ENCODE measurements at regions not wholly inside any gene's neighbourhood (a gene's known extent, or its start where the extent isn't known, plus 50 kb on each side); places are given as distances from the start of the nearest gene placed in this dataset.

DNA sequence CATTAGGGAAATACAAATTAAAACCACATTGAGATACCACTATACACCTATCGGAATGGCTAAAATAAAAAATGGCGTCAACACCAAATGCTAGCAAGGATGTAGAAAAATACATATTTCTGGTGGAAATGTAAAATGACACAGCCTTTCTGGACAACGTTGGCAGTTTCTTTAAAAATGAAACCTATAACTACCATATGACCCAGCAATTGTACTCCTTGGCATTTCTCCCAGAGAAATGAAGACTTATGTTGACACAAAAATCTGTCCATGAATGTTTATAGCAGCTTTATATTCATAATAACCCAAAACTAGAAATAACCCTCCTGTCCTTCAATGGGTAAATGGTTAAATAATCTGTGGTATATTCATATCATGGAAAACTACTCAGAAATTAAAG, 188.7 kb upstream of the RAD23B start:
- Histone ChIP-seq H3K4me2 (ENCODE audit: low read length) (no peak overlapping the region), H3K36me3 (ENCODE audit: insufficient read depth, low read length) (no peaks in the 10 kb centered on the region), H3K9ac (ENCODE audit: low read depth, low read length) (no peak overlapping the region), H3K4me3 (ENCODE audit: low read length) (no peak overlapping the region), H3K4me1 (ENCODE audit: control insufficient read depth, insufficient read depth, low read length) (no peaks in the 10 kb centered on the region), H3K9me3 (replicated peaks; ENCODE audit: low read length) (no peaks in the 10 kb centered on the region), H3K27me3 (ENCODE audit: control insufficient read depth, insufficient read depth, low read length) (no peaks in the 10 kb centered on the region)

DNA sequence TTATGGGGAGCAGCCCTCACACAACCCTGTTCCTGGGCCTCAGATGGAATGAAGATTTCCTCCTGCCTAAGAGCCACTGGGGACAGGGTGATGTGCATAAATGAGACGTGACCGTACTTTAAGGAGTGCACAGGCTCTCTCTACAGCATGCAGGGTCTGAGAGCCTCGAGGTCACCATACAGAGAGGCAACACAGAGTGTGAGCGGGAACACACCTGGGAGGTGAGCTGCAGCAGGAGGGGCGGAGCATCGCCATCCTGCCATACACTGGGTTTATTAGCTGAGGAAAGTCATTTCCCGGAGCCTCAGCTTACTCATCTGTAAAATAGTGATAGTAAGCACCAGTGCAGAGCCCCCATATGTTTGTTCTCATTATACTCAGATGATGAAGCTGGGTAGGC, 182.5 kb upstream of the RAD23B start:
- H3K9me3 ChIP-seq (replicated peaks; ENCODE audit: low read length) = no peaks in the 10 kb centered on the region
- H3K4me2 ChIP-seq (ENCODE audit: low read length) = no peak overlapping the region
- H3K9ac ChIP-seq (ENCODE audit: low read depth, low read length) = no peak overlapping the region
- H3K4me3 ChIP-seq (ENCODE audit: low read length) = no peak overlapping the region
- H3K4me1 ChIP-seq (ENCODE audit: control insufficient read depth, insufficient read depth, low read length) = no peaks in the 10 kb centered on the region
- H3K27me3 ChIP-seq (ENCODE audit: control insufficient read depth, insufficient read depth, low read length) = peaks cover 7% of the 10 kb centered on the region
- no peaks in the 10 kb centered on the region for H3K36me3 ChIP-seq (ENCODE audit: insufficient read depth, low read length)

DNA sequence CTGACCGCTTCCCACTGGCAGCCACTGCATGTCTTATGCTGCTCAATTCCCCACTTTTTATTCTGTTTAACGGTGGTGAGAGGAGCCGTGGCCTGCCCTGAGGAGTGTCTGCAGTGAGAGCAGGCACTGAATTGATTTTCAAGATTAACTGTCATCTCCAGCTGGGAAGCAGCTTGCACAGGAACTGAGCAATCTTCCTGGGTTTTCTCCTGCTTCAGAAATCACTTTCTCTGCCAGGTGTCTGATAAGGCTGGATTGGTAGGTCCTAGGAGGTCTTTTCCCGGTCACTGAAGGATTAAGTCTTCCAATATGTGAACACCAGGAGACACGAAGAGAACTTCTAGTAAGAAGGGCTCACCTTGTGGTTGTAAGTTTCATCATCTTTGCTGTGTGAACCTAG, 181.1 kb upstream of the RAD23B start:
- Histone ChIP-seq H3K36me3 (ENCODE audit: insufficient read depth, low read length) (no peaks in the 10 kb centered on the region), H3K27me3 (ENCODE audit: control insufficient read depth, insufficient read depth, low read length) (peaks cover 13% of the 10 kb centered on the region), H3K4me1 (ENCODE audit: control insufficient read depth, insufficient read depth, low read length) (no peaks in the 10 kb centered on the region), H3K9me3 (replicated peaks; ENCODE audit: low read length) (no peaks in the 10 kb centered on the region), H3K4me3 (ENCODE audit: low read length) (no peak overlapping the region), H3K4me2 (ENCODE audit: low read length) (no peak overlapping the region), H3K9ac (ENCODE audit: low read depth, low read length) (no peak overlapping the region)

DNA sequence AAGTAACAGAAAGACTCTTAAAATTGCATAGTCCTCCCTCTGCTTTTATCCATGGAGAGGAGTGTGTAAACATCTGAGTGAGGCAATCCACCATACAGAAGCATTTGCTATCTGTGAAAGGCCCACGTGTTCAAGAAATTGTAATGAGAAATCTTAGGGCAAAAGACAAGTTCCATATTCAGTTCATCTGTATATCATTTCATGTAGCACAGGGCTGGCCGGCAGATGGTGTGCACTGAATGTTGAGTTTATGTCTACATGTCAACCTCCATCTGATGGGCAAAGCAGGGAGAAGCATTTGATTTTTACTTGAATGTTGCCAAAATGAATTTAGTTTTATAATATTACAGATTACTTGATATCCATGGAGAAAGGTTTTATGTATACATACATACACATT, 179.5 kb upstream of the RAD23B start:
- H3K4me2 ChIP-seq (ENCODE audit: low read length) = no peak overlapping the region
- H3K4me1 ChIP-seq (ENCODE audit: control insufficient read depth, insufficient read depth, low read length) = no peaks in the 10 kb centered on the region
- no peak overlapping the region for H3K9ac ChIP-seq (ENCODE audit: low read depth, low read length)
- H3K9me3 ChIP-seq (replicated peaks; ENCODE audit: low read length) = no peaks in the 10 kb centered on the region
- H3K4me3 ChIP-seq (ENCODE audit: low read length) = no peak overlapping the region
- peaks cover 18% of the 10 kb centered on the region for H3K27me3 ChIP-seq (ENCODE audit: control insufficient read depth, insufficient read depth, low read length)
- H3K36me3 ChIP-seq (ENCODE audit: insufficient read depth, low read length) = no peaks in the 10 kb centered on the region

DNA sequence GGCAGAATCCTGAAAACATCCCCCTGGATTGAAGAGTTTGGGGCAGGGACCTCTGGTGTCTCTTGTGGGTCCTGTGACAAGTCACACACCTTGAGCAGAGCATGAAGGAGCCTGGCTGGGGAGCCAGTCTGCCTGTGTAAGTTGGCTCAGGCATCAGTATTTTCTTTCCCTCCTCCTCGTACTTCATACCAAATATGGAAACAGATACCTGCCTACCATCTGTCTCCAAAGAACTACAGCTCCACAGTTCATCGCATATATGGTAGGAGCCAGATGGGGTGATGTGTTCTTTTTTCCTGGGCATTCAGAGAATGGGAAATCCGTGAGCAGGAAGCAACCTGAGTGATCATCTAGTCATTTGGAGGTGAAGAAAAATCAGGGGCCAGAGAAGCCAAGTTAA, 177.3 kb upstream of the RAD23B start:
- no peak overlapping the region for H3K9ac ChIP-seq (ENCODE audit: low read depth, low read length)
- H3K9me3 ChIP-seq (replicated peaks; ENCODE audit: low read length) = no peaks in the 10 kb centered on the region
- H3K4me2 ChIP-seq (ENCODE audit: low read length) = no peak overlapping the region
- no peak overlapping the region for H3K4me3 ChIP-seq (ENCODE audit: low read length)
- H3K4me1 ChIP-seq (ENCODE audit: control insufficient read depth, insufficient read depth, low read length) = no peaks in the 10 kb centered on the region
- no peaks in the 10 kb centered on the region for H3K36me3 ChIP-seq (ENCODE audit: insufficient read depth, low read length)
- H3K27me3 ChIP-seq (ENCODE audit: control insufficient read depth, insufficient read depth, low read length) = peaks cover 23% of the 10 kb centered on the region

DNA sequence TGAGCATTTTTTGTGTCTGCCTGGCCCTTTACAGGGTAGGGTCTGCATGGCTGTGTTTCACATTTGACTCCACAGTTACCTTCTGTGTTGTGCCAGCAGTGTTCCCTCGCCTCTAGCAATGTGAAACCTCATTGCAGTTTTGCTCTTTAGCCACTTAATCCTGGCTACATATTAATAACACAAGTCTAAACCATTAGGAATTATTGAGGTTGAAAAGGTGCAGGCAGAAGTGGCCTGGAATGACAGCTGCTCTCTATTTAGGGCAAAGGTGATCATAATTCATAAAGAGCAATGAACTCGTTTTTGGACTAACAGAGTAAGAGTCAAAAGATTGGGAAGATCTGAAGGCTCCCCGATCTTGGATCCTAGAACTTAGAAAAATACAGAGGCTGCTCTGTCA, 176.7 kb upstream of the RAD23B start:
- Histone ChIP-seq H3K36me3 (ENCODE audit: insufficient read depth, low read length) (no peaks in the 10 kb centered on the region), H3K9ac (ENCODE audit: low read depth, low read length) (no peak overlapping the region), H3K4me3 (ENCODE audit: low read length) (no peak overlapping the region), H3K4me1 (ENCODE audit: control insufficient read depth, insufficient read depth, low read length) (no peaks in the 10 kb centered on the region), H3K27me3 (ENCODE audit: control insufficient read depth, insufficient read depth, low read length) (peaks cover 28% of the 10 kb centered on the region), H3K9me3 (replicated peaks; ENCODE audit: low read length) (no peaks in the 10 kb centered on the region), H3K4me2 (ENCODE audit: low read length) (no peak overlapping the region)

DNA sequence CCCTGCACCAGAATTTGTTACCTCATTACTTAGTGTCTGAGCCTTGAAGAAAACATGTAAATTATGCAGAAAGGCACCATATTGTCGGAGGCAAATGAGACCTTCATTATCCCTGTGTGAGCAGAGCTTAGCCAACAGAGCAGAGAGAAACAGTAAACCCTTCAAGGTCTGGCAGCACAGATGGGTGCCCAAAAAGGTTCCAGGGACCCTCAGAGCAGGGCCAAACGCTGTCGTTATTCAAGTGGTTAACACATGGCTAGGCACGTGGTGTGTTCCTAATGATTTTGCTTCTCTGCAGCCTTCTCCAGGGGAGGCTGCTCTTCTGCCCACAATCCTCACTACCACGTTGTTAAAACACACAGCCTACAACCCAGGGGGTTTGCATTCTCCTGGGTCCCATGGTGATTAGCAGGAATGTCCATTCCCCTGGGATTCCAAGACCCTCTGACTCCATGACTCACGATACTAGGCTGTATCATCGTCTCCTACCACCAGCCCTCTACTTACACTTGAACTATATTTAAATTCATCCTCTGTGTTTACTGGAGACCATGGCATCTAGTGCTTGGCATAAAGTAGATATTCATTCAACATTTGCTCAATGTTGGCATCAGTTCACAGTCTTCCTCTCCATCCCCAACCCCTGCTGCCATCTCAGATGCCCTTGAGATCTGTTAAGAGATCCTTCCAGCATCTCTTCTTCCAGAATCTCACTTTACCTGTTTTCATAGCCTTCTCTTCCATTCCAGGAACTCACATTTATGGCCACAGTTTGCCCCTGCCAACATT, 174.5 kb upstream of the RAD23B start:
- Histone ChIP-seq H3K27me3 (ENCODE audit: control insufficient read depth, insufficient read depth, low read length) (peaks cover 40% of the 10 kb centered on the region), H3K36me3 (ENCODE audit: insufficient read depth, low read length) (no peaks in the 10 kb centered on the region), H3K4me1 (ENCODE audit: control insufficient read depth, insufficient read depth, low read length) (no peaks in the 10 kb centered on the region), H3K9me3 (replicated peaks; ENCODE audit: low read length) (no peaks in the 10 kb centered on the region), H3K4me2 (ENCODE audit: low read length) (no peak overlapping the region), H3K9ac (ENCODE audit: low read depth, low read length) (no peak overlapping the region), H3K4me3 (ENCODE audit: low read length) (no peak overlapping the region)

DNA sequence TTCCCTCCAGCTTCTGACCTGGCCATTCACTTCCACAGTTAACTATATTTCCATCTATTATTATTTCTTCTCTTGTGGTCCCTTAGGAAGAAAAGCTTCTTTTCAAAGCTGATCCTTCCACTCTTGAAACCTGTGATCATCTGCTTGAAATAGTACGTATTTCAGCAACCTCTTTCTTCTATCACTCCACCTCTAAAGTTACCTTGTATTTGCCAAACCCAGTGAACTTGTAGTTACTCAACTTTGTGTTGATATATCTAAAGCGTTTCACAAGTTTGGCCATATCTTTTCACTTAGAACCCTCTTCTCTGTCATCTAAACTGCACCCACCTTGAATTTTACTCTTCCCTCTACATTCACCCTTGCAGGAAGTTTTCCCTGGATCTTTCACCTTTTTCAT, 173.8 kb upstream of the RAD23B start:
- no peaks in the 10 kb centered on the region for H3K9me3 ChIP-seq (replicated peaks; ENCODE audit: low read length)
- no peak overlapping the region for H3K9ac ChIP-seq (ENCODE audit: low read depth, low read length)
- no peaks in the 10 kb centered on the region for H3K36me3 ChIP-seq (ENCODE audit: insufficient read depth, low read length)

DNA sequence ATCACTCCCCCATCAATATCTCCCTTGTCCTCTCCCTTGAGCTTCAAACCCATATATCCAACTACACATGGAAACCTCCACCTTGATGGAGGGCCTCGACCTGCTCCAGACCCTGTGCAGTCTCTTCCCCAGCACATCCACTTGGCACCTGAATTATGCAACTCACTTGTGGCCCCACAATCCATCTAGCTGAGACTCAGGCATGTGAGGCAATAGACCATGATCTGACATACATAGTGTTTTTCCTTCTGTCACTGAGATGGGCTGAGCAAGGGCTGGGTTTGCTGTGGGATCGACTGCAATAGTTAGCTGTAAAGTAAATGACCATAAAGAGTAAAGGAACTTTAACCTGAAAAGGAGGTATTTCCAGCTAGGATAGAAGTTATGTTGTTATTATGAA, 172.9 kb upstream of the RAD23B start:
- H3K4me1 ChIP-seq (ENCODE audit: control insufficient read depth, insufficient read depth, low read length) = no peaks in the 10 kb centered on the region
- no peaks in the 10 kb centered on the region for H3K9me3 ChIP-seq (replicated peaks; ENCODE audit: low read length)
- peaks cover 50% of the 10 kb centered on the region for H3K27me3 ChIP-seq (ENCODE audit: control insufficient read depth, insufficient read depth, low read length)
- no peaks in the 10 kb centered on the region for H3K36me3 ChIP-seq (ENCODE audit: insufficient read depth, low read length)
- no peak overlapping the region for H3K4me2 ChIP-seq (ENCODE audit: low read length)
- no peak overlapping the region for H3K4me3 ChIP-seq (ENCODE audit: low read length)
- no peak overlapping the region for H3K9ac ChIP-seq (ENCODE audit: low read depth, low read length)

More for the DNA sequence above, 173.8 kb upstream of the RAD23B start:
- H3K4me1 ChIP-seq (ENCODE audit: control insufficient read depth, insufficient read depth, low read length) = no peaks in the 10 kb centered on the region
- peaks cover 48% of the 10 kb centered on the region for H3K27me3 ChIP-seq (ENCODE audit: control insufficient read depth, insufficient read depth, low read length)
- H3K4me3 ChIP-seq (ENCODE audit: low read length) = no peak overlapping the region
- no peak overlapping the region for H3K4me2 ChIP-seq (ENCODE audit: low read length)

DNA sequence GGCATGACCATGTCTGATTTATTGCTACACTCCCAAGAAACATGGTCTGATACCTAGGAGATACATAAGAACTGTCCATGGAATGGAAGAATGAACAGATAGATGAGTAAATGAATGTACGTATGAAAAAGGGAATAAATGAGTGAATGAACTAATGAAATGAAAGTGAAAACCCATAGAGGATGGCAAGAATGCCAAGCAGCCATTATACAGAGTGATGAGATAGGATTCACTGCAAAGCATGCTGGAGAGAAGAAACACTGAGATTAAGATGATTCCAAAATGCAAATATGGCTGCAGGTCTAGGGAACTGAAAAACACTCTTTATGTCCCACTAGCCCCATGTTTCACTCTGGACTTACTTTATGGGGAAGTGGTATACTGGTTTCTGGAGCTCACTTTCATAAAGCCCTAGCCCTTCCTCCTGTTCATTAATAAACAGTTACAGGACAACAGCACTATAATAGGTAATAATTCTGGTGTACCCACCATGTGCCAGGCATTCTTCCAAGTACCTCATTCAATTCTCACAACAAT, 170.3 kb upstream of the RAD23B start:
- H3K9ac ChIP-seq (ENCODE audit: low read depth, low read length) = no peak overlapping the region
- no peaks in the 10 kb centered on the region for H3K4me1 ChIP-seq (ENCODE audit: control insufficient read depth, insufficient read depth, low read length)
- no peaks in the 10 kb centered on the region for H3K9me3 ChIP-seq (replicated peaks; ENCODE audit: low read length)
- H3K27me3 ChIP-seq (ENCODE audit: control insufficient read depth, insufficient read depth, low read length) = peaks cover 44% of the 10 kb centered on the region
- H3K36me3 ChIP-seq (ENCODE audit: insufficient read depth, low read length) = no peaks in the 10 kb centered on the region
- no peak overlapping the region for H3K4me3 ChIP-seq (ENCODE audit: low read length)
- no peak overlapping the region for H3K4me2 ChIP-seq (ENCODE audit: low read length)

DNA sequence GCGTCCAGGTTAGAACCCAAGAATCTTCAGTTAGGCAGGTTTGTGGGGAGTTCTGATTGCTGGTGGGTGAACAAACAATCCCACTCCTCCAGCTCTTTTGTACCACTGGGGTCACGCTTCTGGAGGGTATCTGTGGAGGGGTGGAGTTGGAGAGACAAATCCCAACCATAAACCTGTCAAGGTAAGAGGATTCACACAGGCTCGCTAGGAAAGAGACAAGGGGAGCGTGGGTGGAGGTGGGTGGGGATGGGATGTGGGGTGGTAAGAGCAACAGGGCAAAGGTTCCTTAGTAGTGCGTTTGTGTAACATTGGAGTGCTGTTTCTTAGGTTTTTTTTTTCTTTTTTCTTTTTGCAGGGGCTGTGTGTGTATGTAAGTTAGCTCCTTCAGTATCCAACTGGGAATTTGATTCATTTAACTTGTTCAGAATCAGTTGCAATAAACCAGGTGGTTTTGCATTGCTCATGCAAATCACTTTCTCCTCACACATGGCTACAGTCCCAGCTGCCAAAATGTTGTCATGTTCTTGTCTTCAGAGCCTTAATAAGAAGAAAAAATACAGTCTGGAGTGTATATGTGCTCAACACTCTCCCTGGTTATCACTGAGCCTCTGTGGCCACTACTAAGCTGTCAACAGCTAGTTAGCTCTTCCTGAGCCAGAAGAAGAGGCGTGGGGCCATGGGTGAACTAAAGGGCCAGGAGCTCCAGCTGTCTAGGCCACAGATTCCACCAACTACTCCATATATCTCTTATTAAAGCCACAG, 164.0 kb upstream of the RAD23B start:
- no peaks in the 10 kb centered on the region for H3K9me3 ChIP-seq (replicated peaks; ENCODE audit: low read length)

More for the DNA sequence above, 164.0 kb upstream of the RAD23B start:
- no peaks in the 10 kb centered on the region for H3K36me3 ChIP-seq (ENCODE audit: insufficient read depth, low read length)
- H3K4me3 ChIP-seq (ENCODE audit: low read length) = no peak overlapping the region
- H3K9ac ChIP-seq (ENCODE audit: low read depth, low read length) = no peak overlapping the region
- H3K4me2 ChIP-seq (ENCODE audit: low read length) = no peak overlapping the region
- peaks cover 34% of the 10 kb centered on the region for H3K27me3 ChIP-seq (ENCODE audit: control insufficient read depth, insufficient read depth, low read length)
- H3K4me1 ChIP-seq (ENCODE audit: control insufficient read depth, insufficient read depth, low read length) = no peaks in the 10 kb centered on the region

All from skeletal muscle satellite cell (primary cell).